PC-3 (cell line): ENCODE measurements at regions not wholly inside any gene's neighbourhood (a gene's known extent, or its start where the extent isn't known, plus 50 kb on each side); places are given as distances from the start of the nearest gene placed in this dataset.

Experiments used
- CTCF ChIP-seq: fragments of 300-600 bp; sonication (generic); conservative IDR thresholded peaks from 2 replicates; pipeline ENCODE4 v1.5.1; 2017; ENCODE audit warnings: antibody characterized with exemption, low read depth, mild to moderate bottlenecking, low read length
- EZH2phosphoT487 ChIP-seq: fragments of 300-600 bp; sonication (generic); IDR thresholded peaks from 2 replicates; pipeline ENCODE4 v1.6.1; 2018; ENCODE audit warnings: mild to moderate bottlenecking, antibody characterized with exemption, low read length, borderline replicate concordance

- TF ChIP-seq CTCF (no peak), EZH2phosphoT487 (no peak)
These were observed 1044.6 kb downstream of the CDH11 start for GRCh38 chr16:64077242-64077641.
